H1 (cell line): ENCODE measurements at regions not wholly inside any gene's neighbourhood (a gene's known extent, or its start where the extent isn't known, plus 50 kb on each side); places are given as distances from the start of the nearest gene placed in this dataset.

Experiments used
- CTCF ChIA-PET: fragments of 300-600 bp; sonication (Branson Sonifier 250); formaldehyde crosslinking; loops from one replicate; lab custom pipeline; 2021; ENCODE audit not compliant: partially characterized antibody; lab: Charles Lee
- POLR2A ChIA-PET: fragments of 300-600 bp; sonication (Branson Sonifier 250); formaldehyde crosslinking; loops from one replicate; lab custom pipeline; 2021; ENCODE audit warnings: inconsistent platforms; ENCODE audit not compliant: partially characterized antibody; lab: Charles Lee
- DNase-seq, 2 experiments: peaks; one replicate each; pipeline versions ENCODE4 v3.0.0 to v3.0.0-alpha.2; 2010 to 2022; ENCODE audit warnings: low spot score in 2 of 2, low read depth in 1 of 2, mixed read lengths in 1 of 2
- FAIRE-seq: peaks from 2 replicates; lab custom pipeline; 2011; peaks lifted over from hg19 to GRCh38; lab: Jason Lieb, UNC
- H2AFZ ChIP-seq: 2 replicates; pipeline ENCODE4 v1.8.1; 2012; ENCODE audit warnings: low read length, inconsistent platforms
- H2AK5ac ChIP-seq: 2 replicates; pipeline ENCODE4 v1.6.1; 2013; ENCODE audit warnings: low read depth, low read length
- H2BK120ac ChIP-seq: replicated peaks from 2 replicates; pipeline ENCODE3; 2013; ENCODE audit warnings: low read depth, low read length, inconsistent platforms
- H2BK12ac ChIP-seq: 2 replicates; pipeline ENCODE4 v1.6.1; 2013; ENCODE audit warnings: low read depth, low read length
- H2BK15ac ChIP-seq: 2 replicates; pipeline ENCODE4 v1.6.1; 2013; ENCODE audit warnings: low read length
- H2BK20ac ChIP-seq: 2 replicates; pipeline ENCODE4 v1.6.1; 2013; ENCODE audit warnings: low read length
- H2BK5ac ChIP-seq: 2 replicates; pipeline ENCODE4 v1.6.1; 2013; ENCODE audit warnings: low read depth, low read length
- H3K14ac ChIP-seq: 2 replicates; pipeline ENCODE4 v1.6.1; 2013; ENCODE audit warnings: inconsistent platforms; ENCODE audit not compliant: insufficient read length
- H3K18ac ChIP-seq: 2 replicates; pipeline ENCODE4 v1.6.1; 2013; ENCODE audit warnings: low read length; ENCODE audit errors: extremely low read depth
- H3K23ac ChIP-seq: 2 replicates; pipeline ENCODE4 v1.6.1; 2013; ENCODE audit warnings: inconsistent platforms; ENCODE audit not compliant: insufficient read length
- H3K23me2 ChIP-seq: 2 replicates; pipeline ENCODE4 v1.6.1; 2013; ENCODE audit warnings: low read depth, low read length
- H3K27ac ChIP-seq: 2 replicates; pipeline ENCODE4 v1.6.1; 2011; ENCODE audit warnings: low read depth, low read length, inconsistent platforms
- H3K27me3 ChIP-seq, 4 experiments: replicated peaks in 1 of 4; 1 replicate in 1 of 4; 2 replicates in 3 of 4; pipeline versions ENCODE4 v1.6.1 to v1.8.1; 2011 to 2013; ENCODE audit warnings: low read length in 3 of 4, mild to moderate bottlenecking in 3 of 4, inconsistent platforms in 2 of 4, mixed read lengths in 2 of 4, moderate library complexity in 1 of 4; ENCODE audit not compliant: control insufficient read depth in 3 of 4, insufficient read depth in 3 of 4; ENCODE audit errors: extremely low read depth in 1 of 4
- H3K36me3 ChIP-seq, 4 experiments: 2 replicates each; pipeline versions ENCODE4 v1.6.1 to v1.8.1; 2011 to 2013; ENCODE audit warnings: mild to moderate bottlenecking in 4 of 4, low read length in 3 of 4, moderate library complexity in 2 of 4, control low read depth in 1 of 4, inconsistent platforms in 1 of 4; ENCODE audit not compliant: insufficient read depth in 4 of 4, control insufficient read depth in 2 of 4
- H3K4ac ChIP-seq: replicated peaks from 2 replicates; pipeline ENCODE3; 2013; ENCODE audit warnings: low read length, low read depth, mixed read lengths, inconsistent platforms; ENCODE audit not compliant: insufficient read length
- H3K4me1 ChIP-seq, 4 experiments: replicated peaks in 1 of 4; 1 replicate in 1 of 4; 2 replicates in 3 of 4; pipeline versions ENCODE4 v1.6.1 to v1.8.1; 2011 to 2013; ENCODE audit warnings: low read length in 3 of 4, inconsistent platforms in 2 of 4, mixed read lengths in 1 of 4; ENCODE audit not compliant: insufficient read depth in 4 of 4, control insufficient read depth in 3 of 4
- H3K4me2 ChIP-seq, 2 experiments: 2 replicates each; pipeline versions ENCODE4 v1.6.1 to v1.8.1; 2011 to 2013; ENCODE audit warnings: low read depth in 2 of 2, low read length in 2 of 2, control low read depth in 1 of 2, inconsistent platforms in 1 of 2, mild to moderate bottlenecking in 1 of 2; ENCODE audit not compliant: insufficient read depth in 1 of 2
- H3K4me3 ChIP-seq, 4 experiments: fragments of 200-600, 300-600 bp in 1 of 4; sonication (generic), shearing (Covaris generic), sonication (Bioruptor Twin) in 1 of 4; 2 replicates each; pipeline versions ENCODE4 v1.5.1 to v1.8.1; 2011 to 2016; ENCODE audit warnings: low read length in 4 of 4, low read depth in 3 of 4, control low read depth in 2 of 4, inconsistent platforms in 2 of 4, mild to moderate bottlenecking in 2 of 4, mixed read lengths in 1 of 4, moderate library complexity in 1 of 4; ENCODE audit not compliant: insufficient read depth in 2 of 4; ENCODE audit errors: extremely low read depth in 1 of 4
- H3K56ac ChIP-seq: replicated peaks from 2 replicates; pipeline ENCODE3; 2013; ENCODE audit warnings: low read depth, mild to moderate bottlenecking, mixed read lengths, low read length, inconsistent platforms; ENCODE audit not compliant: insufficient read length
- H3K79me1 ChIP-seq: 2 replicates; pipeline ENCODE4 v1.6.1; 2013; ENCODE audit warnings: low read depth, low read length, control low read depth
- H3K79me2 ChIP-seq, 2 experiments: 2 replicates each; pipeline versions ENCODE4 v1.6.1 to v1.8.1; 2012 to 2013; ENCODE audit warnings: low read length in 2 of 2, mild to moderate bottlenecking in 2 of 2, inconsistent platforms in 1 of 2; ENCODE audit not compliant: insufficient read depth in 2 of 2, control insufficient read depth in 1 of 2
- H3K9ac ChIP-seq, 4 experiments: replicated peaks in 1 of 4; 1 replicate in 1 of 4; 2 replicates in 3 of 4; pipeline versions ENCODE4 v1.6.1 to v1.8.1; 2011 to 2013; ENCODE audit warnings: low read depth in 3 of 4, low read length in 3 of 4, control low read depth in 2 of 4, mild to moderate bottlenecking in 2 of 4, moderate library complexity in 2 of 4, inconsistent platforms in 1 of 4; ENCODE audit errors: extremely low read depth in 1 of 4
- H3K9me3 ChIP-seq, 2 experiments: 2 replicates each; pipeline versions ENCODE4 v1.6.1 to v1.8.1; 2012 to 2013; ENCODE audit warnings: mild to moderate bottlenecking in 2 of 2, moderate library complexity in 2 of 2, control low read depth in 1 of 2, inconsistent platforms in 1 of 2, low read depth in 1 of 2, low read length in 1 of 2, mixed read lengths in 1 of 2; ENCODE audit not compliant: insufficient read depth in 2 of 2
- H4K20me1 ChIP-seq, 2 experiments: replicated peaks in 1 of 2; 2 replicates each; pipeline versions ENCODE3 to v1.8.1; 2011 to 2013; ENCODE audit warnings: inconsistent platforms in 2 of 2, low read length in 2 of 2, mild to moderate bottlenecking in 1 of 2; ENCODE audit not compliant: insufficient read depth in 2 of 2, control insufficient read depth in 1 of 2
- H4K5ac ChIP-seq: 2 replicates; pipeline ENCODE4 v1.6.1; 2013; ENCODE audit warnings: low read length, low read depth, mixed read lengths, inconsistent platforms; ENCODE audit not compliant: insufficient read length
- H4K8ac ChIP-seq: 2 replicates; pipeline ENCODE4 v1.8.0; 2013; ENCODE audit warnings: mild to moderate bottlenecking, moderate library complexity, low read length, inconsistent platforms; ENCODE audit not compliant: insufficient read depth; ENCODE audit errors: extremely low read depth
- H4K91ac ChIP-seq: replicated peaks from 2 replicates; pipeline ENCODE3; 2013; ENCODE audit warnings: low read length, mixed read lengths, inconsistent platforms; ENCODE audit not compliant: insufficient read length
- E2F6 ChIP-seq: IDR thresholded peaks from 2 replicates; pipeline ENCODE4 v1.6.1; 2012; ENCODE audit warnings: inconsistent platforms
- MAFK ChIP-seq: IDR thresholded peaks from 2 replicates; pipeline ENCODE4 v1.6.1; 2012; ENCODE audit warnings: low read depth, mild to moderate bottlenecking, improper control_type of control experiment, low read length
- WGBS, 2 experiments: shearing (Covaris generic) in 1 of 2; methylation state at CpG; one replicate each; pipeline versions ENCODE4 v1.1.6 to v1.1.7; 2013 to 2015; ENCODE audit warnings: low lambda C conversion rate in 2 of 2, mixed read lengths in 2 of 2, inconsistent platforms in 1 of 2, low coverage in 1 of 2, missing lambda C conversion rate in 1 of 2; ENCODE audit not compliant: insufficient replicate concordance in 2 of 2, insufficient coverage in 1 of 2, insufficient read length in 1 of 2; ENCODE audit errors: extremely low coverage in 1 of 2, missing lambda C conversion rate in 1 of 2; 5-methylcytosine and 5-hydroxymethylcytosine counted together

- Histone ChIP-seq H2BK120ac (no peak overlapping the region), H3K23me2 (no peaks in the 10 kb centered on the region), H3K23ac (no peak overlapping the region), H3K14ac (no peak overlapping the region), H4K8ac (no peak overlapping the region; the same call in 1 of the 2 replicates), H4K5ac (no peak overlapping the region), H3K27me3 (no peaks in the 10 kb centered on the region; a peak in 1 of 7 replicates), H3K79me1 (no peaks in the 10 kb centered on the region), H3K27ac (no peak overlapping the region), H3K56ac (no peak overlapping the region), H3K4me3 (no peak overlapping the region), H4K91ac (no peak overlapping the region), H2BK20ac (no peak overlapping the region), H3K4me1 (peaks cover 4 to 12% (median 6%) of the 10 kb centered on the region in 4 experiments; a peak in 4 of 7 replicates), H2BK12ac (no peak overlapping the region), H2BK5ac (no peak overlapping the region), H3K18ac (no peak overlapping the region), H3K36me3 (no peaks in the 10 kb centered on the region), H2BK15ac (no peak overlapping the region), H2AK5ac (no peak overlapping the region), H3K9me3 (no peaks in the 10 kb centered on the region), H3K4me2 (no peak overlapping the region), H2AFZ (no peak overlapping the region), H3K79me2 (no peaks in the 10 kb centered on the region), H3K4ac (no peak overlapping the region), H3K9ac (no peak overlapping the region), H4K20me1 (no peaks in the 10 kb centered on the region)
- DNase-seq, result no peak
- FAIRE-seq, result no peak
- TF ChIP-seq E2F6 (no peak), MAFK (no peak)
- CTCF ChIA-PET, result no interaction called here
- POLR2A ChIA-PET, result no interaction called here
- WGBS, 2 experiments, result 94% methylated on average over 5 of the region's 5 CpGs; no CpG with 5 or more reads in 1 of the 2 experiments
Observed at GRCh38 chr18:75635096-75635495, 207.6 kb upstream of the SMIM21 start.
